Fibroblast of skin of left quadriceps (primary cell): ENCODE measurements at regions not wholly inside any gene's neighbourhood (a gene's known extent, or its start where the extent isn't known, plus 50 kb on each side); places are given as distances from the start of the nearest gene placed in this dataset.
"Not testable (repeated sequence)": the region's sequence is repeated elsewhere in the genome, so short reads cannot be mapped to it uniquely, and the experiment has no call there.

Source experiments
- DNase-seq, 2 experiments: peaks; one replicate each; pipeline ENCODE4 v3.0.0-alpha.2; 2013; ENCODE audit warnings: low read depth in 2 of 2

GRCh38 chr15:87538327-87538834 is 718.2 kb downstream of the NTRK3 start:
- no peak for DNase-seq

- no peak for DNase-seq
These were observed 719.2 kb downstream of the NTRK3 start for GRCh38 chr15:87537295-87537694.

- DNase-seq, result not testable (repeated sequence)
These were observed 722.9 kb downstream of the NTRK3 start for GRCh38 chr15:87533637-87534036.

GRCh38 chr15:87528873-87529272 is 727.7 kb downstream of the NTRK3 start:
- peak; percentile 80 to 82 for DNase-seq

GRCh38 chr15:87527875-87528274 is 728.7 kb downstream of the NTRK3 start:
- no peak for DNase-seq

GRCh38 chr15:87527416-87527815 is 729.1 kb downstream of the NTRK3 start:
- DNase-seq, result no peak

GRCh38 chr15:87523516-87523915 is 733.0 kb downstream of the NTRK3 start:
- no peak for DNase-seq

GRCh38 chr15:87522997-87523396 is 733.5 kb downstream of the NTRK3 start:
- DNase-seq, result no peak

GRCh38 chr15:87518957-87519356 is 737.6 kb downstream of the NTRK3 start:
- DNase-seq, result no peak

- no peak for DNase-seq
These were observed 748.5 kb downstream of the NTRK3 start for GRCh38 chr15:87508086-87508485.

- DNase-seq, result no peak
These were observed 754.4 kb downstream of the NTRK3 start for GRCh38 chr15:87502173-87502572.

GRCh38 chr15:87500240-87500639 is 756.3 kb downstream of the NTRK3 start:
- no peak for DNase-seq

GRCh38 chr15:87498560-87498959 is 758.0 kb downstream of the NTRK3 start:
- peak; percentile 43 to 49 for DNase-seq

GRCh38 chr15:87496795-87497194 is 759.7 kb downstream of the NTRK3 start:
- DNase-seq, result no peak

GRCh38 chr15:87496109-87496508 is 760.4 kb downstream of the NTRK3 start:
- no peak for DNase-seq

- no peak for DNase-seq
These were observed 762.7 kb downstream of the NTRK3 start for GRCh38 chr15:87493803-87494202.

- no peak for DNase-seq
These were observed 764.2 kb downstream of the NTRK3 start for GRCh38 chr15:87492321-87492720.

- no peak for DNase-seq
These were observed 765.9 kb downstream of the NTRK3 start for GRCh38 chr15:87490666-87491065.

- DNase-seq, result no peak
These were observed 766.5 kb downstream of the NTRK3 start for GRCh38 chr15:87489902-87490665.

- no peak for DNase-seq
These were observed 767.1 kb downstream of the NTRK3 start for GRCh38 chr15:87489456-87489855.

- no peak for DNase-seq
These were observed 769.1 kb downstream of the NTRK3 start for GRCh38 chr15:87487484-87487883.

GRCh38 chr15:87483468-87483867 is 773.1 kb downstream of the NTRK3 start:
- DNase-seq, result no peak

- no peak for DNase-seq
These were observed 775.4 kb downstream of the NTRK3 start for GRCh38 chr15:87481126-87481525.

- DNase-seq, result no peak
These were observed 777.9 kb downstream of the NTRK3 start for GRCh38 chr15:87478687-87479072.
